ENCODE measurements at regions not wholly inside any gene's neighbourhood (a gene's known extent, or its start where the extent isn't known, plus 50 kb on each side); places are given as distances from the start of the nearest gene placed in this dataset.
"Not testable (repeated sequence)": the region's sequence is repeated elsewhere in the genome, so short reads cannot be mapped to it uniquely, and the experiment has no call there.

DNA sequence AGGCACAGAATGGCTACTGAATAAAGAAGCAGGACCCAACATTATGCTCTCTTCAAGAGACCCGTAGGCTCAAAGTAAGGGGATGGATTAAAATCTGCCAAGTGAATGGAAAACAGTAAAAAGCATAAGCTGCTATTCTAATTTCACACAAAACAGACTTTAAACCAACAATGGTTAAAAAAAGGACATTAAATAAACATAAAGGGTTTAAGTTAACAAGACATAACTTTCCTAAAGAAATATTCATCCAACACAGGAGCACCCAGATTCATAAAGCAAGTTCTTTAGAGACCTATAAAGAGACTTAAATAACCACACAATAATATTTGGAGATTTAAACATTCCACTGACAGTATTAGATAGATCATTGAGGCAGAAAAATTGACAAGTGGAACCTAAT lies 624.5 kb downstream of the RFPL4B start:
- H3K36me3 Mint-ChIP-seq (ENCODE audit: low read depth): no peaks in the 10 kb centered on the region
- H3K27me3 Mint-ChIP-seq: no peaks in the 10 kb centered on the region
- H3K27ac Mint-ChIP-seq: no peak overlapping the region
- H3K4me1 Mint-ChIP-seq: no peaks in the 10 kb centered on the region
- CTCF ChIA-PET: no interaction called here
- POLR2A ChIA-PET: no interaction called here
- DNase-seq: no peak
- no peak for ATAC-seq (ENCODE audit: low read depth)
- no peak overlapping the region for H3K4me3 Mint-ChIP-seq
- TF ChIP-seq, protein P1, sequence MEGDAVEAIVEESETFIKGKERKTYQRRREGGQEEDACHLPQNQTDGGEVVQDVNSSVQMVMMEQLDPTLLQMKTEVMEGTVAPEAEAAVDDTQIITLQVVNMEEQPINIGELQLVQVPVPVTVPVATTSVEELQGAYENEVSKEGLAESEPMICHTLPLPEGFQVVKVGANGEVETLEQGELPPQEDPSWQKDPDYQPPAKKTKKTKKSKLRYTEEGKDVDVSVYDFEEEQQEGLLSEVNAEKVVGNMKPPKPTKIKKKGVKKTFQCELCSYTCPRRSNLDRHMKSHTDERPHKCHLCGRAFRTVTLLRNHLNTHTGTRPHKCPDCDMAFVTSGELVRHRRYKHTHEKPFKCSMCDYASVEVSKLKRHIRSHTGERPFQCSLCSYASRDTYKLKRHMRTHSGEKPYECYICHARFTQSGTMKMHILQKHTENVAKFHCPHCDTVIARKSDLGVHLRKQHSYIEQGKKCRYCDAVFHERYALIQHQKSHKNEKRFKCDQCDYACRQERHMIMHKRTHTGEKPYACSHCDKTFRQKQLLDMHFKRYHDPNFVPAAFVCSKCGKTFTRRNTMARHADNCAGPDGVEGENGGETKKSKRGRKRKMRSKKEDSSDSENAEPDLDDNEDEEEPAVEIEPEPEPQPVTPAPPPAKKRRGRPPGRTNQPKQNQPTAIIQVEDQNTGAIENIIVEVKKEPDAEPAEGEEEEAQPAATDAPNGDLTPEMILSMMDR (IDR thresholded peaks at IDR 0.05): no peak
- intact Hi-C loops (cut with micrococcal nuclease): no loop called here
- peaks cover 13% of the 10 kb centered on the region for H3K9me3 Mint-ChIP-seq

DNA sequence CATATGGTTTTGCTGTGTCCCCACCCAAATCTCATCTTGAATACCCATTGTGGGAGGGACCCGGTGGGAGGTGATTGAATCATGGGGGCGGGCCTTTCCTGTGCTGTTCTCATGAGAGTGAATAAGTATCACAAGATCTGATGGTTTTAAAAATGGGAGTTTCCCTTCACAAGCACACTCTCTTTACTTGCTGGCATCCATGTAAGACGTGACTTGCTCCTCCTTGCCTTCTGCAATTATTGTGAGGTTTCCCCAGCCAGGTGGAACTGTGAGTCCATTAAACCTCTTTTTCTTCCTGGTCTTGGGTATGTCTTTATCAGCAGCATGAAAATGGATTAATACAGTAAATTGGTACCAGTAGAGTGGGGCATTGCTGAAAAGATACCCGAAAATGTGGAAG lies 627.8 kb downstream of the RFPL4B start:
- H3K9me3 Mint-ChIP-seq: peaks cover 10% of the 10 kb centered on the region
- POLR2A ChIA-PET; H3K4me3 Mint-ChIP-seq; H3K27ac Mint-ChIP-seq; ATAC-seq (ENCODE audit: low read depth); H3K36me3 Mint-ChIP-seq (ENCODE audit: low read depth); H3K4me1 Mint-ChIP-seq; DNase-seq; intact Hi-C loops (cut with micrococcal nuclease); H3K27me3 Mint-ChIP-seq; CTCF ChIA-PET: not testable (repeated sequence)

DNA sequence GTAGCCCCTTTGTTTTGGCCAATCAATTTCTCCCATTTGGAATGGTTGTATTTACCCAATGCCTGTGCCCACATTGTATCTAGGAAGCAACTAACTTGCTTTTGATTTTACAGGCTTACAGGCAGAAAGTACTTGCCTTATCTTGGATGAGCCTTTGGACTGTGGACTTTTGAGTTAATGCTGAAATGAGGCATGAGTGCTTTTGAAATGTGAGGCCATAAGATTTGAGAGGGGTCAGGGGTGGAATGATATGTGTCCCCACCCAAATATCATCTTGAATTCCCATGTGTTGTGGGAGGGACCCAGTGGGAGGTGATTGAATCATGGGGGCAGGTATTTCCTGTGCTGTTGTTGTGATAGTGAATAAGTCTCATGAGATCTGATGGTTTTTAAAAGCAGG lies 629.4 kb downstream of the RFPL4B start:
- H3K27ac Mint-ChIP-seq, POLR2A ChIA-PET: not testable (repeated sequence)

DNA sequence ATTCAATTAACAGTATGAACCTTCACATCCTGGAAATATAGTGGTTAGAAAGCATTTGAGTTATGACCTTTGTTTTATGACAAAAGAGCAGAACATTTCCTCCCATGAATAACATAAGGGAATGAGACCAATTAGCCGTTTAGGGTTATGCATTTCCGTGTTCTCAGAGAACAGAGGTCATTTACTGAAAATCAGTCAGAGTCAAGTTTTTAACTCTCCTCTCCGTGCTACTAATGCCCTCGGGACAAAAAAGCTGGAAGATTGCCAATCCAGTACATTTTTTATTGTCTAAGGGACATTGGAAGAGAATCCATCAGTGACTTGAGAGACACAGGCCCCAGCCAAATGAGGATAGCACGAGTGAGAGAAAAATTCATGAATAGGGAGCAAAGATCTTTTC lies 632.7 kb downstream of the RFPL4B start:
- CTCF ChIA-PET: no interaction called here
- Mint-ChIP-seq H3K4me3 (no peak overlapping the region), H3K27me3 (no peaks in the 10 kb centered on the region)

More for the DNA sequence above, 629.4 kb downstream of the RFPL4B start:
- CTCF ChIA-PET; H3K4me1 Mint-ChIP-seq; intact Hi-C loops (cut with micrococcal nuclease); H3K4me3 Mint-ChIP-seq; ATAC-seq (ENCODE audit: low read depth); DNase-seq; H3K27me3 Mint-ChIP-seq; H3K36me3 Mint-ChIP-seq (ENCODE audit: low read depth): not testable (repeated sequence)
- peaks cover 10% of the 10 kb centered on the region for H3K9me3 Mint-ChIP-seq

DNA sequence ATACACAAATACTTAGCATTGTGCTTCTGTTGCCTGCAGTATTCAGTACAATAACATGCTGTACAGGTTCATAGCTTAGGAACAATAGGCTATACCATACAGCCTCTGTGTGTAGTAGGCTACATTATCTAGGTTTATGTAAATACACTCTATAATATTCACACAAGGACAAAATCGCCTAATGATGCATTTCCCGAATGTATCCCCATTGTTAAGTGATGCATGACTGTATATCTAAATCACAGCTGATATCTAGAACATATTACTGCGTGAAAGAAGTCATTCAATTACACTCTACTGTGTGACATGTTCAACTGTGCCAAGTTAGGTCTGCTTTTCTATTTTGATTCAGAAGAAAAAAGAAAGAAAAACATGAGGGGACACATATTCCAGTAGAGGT lies 633.5 kb downstream of the RFPL4B start:
- H3K27me3 Mint-ChIP-seq: no peaks in the 10 kb centered on the region
- intact Hi-C loops (cut with micrococcal nuclease): no loop called here
- no peaks in the 10 kb centered on the region for H3K4me1 Mint-ChIP-seq
- ChIA-PET POLR2A (no interaction called here), CTCF (no interaction called here)
- TF ChIP-seq, protein P1 (IDR thresholded peaks at IDR 0.05): no peak
- H3K27ac Mint-ChIP-seq: no peak overlapping the region
- no peak for ATAC-seq (ENCODE audit: low read depth)
- no peaks in the 10 kb centered on the region for H3K36me3 Mint-ChIP-seq (ENCODE audit: low read depth)
- no peak overlapping the region for H3K4me3 Mint-ChIP-seq
- H3K9me3 Mint-ChIP-seq: no peaks in the 10 kb centered on the region
- DNase-seq: no peak

More for the DNA sequence above, 632.7 kb downstream of the RFPL4B start:
- ATAC-seq (ENCODE audit: low read depth) (no peak), DNase-seq (no peak)
- peaks cover 6% of the 10 kb centered on the region for H3K9me3 Mint-ChIP-seq
- intact Hi-C loops (cut with micrococcal nuclease): no loop called here
- no peak overlapping the region for H3K27ac Mint-ChIP-seq
- H3K4me1 Mint-ChIP-seq: no peaks in the 10 kb centered on the region
- POLR2A ChIA-PET: no interaction called here
- H3K36me3 Mint-ChIP-seq (ENCODE audit: low read depth): no peaks in the 10 kb centered on the region
- TF ChIP-seq, protein P1 (IDR thresholded peaks at IDR 0.05): no peak

DNA sequence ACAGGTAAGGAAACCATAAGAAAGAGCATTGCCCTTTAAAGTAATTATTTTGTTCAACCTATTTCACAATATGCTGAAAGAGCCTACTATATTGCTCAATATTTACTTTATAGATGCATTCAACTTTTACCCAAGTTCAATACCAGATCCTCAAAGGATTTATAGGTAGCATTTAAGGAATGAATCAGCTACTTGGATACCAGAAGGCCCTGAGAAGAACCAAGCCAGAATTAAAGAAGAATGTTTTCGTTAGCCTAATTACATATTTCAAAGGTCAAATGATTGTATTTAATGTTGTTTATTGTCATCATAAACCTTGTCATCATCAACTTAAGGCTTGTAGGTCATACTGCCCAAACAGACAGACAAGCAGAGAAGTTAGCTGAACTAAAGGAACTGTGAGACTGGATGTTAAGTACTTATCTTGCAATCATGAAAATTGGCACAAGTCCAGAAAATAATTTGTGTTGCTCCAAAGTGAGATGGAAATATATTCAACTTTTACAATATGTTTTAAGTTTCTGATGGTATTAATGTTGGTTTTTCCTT lies 636.7 kb downstream of the RFPL4B start:
- intact Hi-C loops (cut with micrococcal nuclease): no loop called here
- ATAC-seq (ENCODE audit: low read depth): no peak
- no peak overlapping the region for H3K27ac Mint-ChIP-seq
- H3K4me3 Mint-ChIP-seq: no peak overlapping the region
- H3K4me1 Mint-ChIP-seq: no peaks in the 10 kb centered on the region
- POLR2A ChIA-PET: interaction anchor here (0.5 kb wide), 1 partner anchor 22 kb away, joined by 4 read pairs; no protein-coding TSS in a partner anchor
- no peaks in the 10 kb centered on the region for H3K9me3 Mint-ChIP-seq
- no peak for DNase-seq
- TF ChIP-seq, protein P1 (IDR thresholded peaks at IDR 0.05): no peak
- CTCF ChIA-PET: no interaction called here
- H3K36me3 Mint-ChIP-seq (ENCODE audit: low read depth): no peaks in the 10 kb centered on the region
- no peaks in the 10 kb centered on the region for H3K27me3 Mint-ChIP-seq
